Skin of body (tissue), 1 donor: ENCODE measurements at regions not wholly inside any gene's neighbourhood (a gene's known extent, or its start where the extent isn't known, plus 50 kb on each side); places are given as distances from the start of the nearest gene placed in this dataset.

Source experiments
- DNase-seq: peaks from one replicate; lab custom pipeline; 2025; lab: John Stamatoyannopoulos, UW

- DNase-seq = no peak
Observed at GRCh38 chr1:209059376-209059775, 524.1 kb upstream of the CAMK1G start.

GRCh38 chr1:209059981-209060380, 523.5 kb upstream of the CAMK1G start:
- DNase-seq = no peak

GRCh38 chr1:209062081-209062620, 521.4 kb upstream of the CAMK1G start:
- DNase-seq = no peak

GRCh38 chr1:209062863-209063262, 520.7 kb upstream of the CAMK1G start:
- no peak for DNase-seq

- DNase-seq = no peak
Observed at GRCh38 chr1:209063767-209064659, 519.5 kb upstream of the CAMK1G start.

GRCh38 chr1:209064850-209065706, 518.4 kb upstream of the CAMK1G start:
- no peak for DNase-seq

GRCh38 chr1:209072481-209072880, 511.0 kb upstream of the CAMK1G start:
- DNase-seq = no peak

GRCh38 chr1:209073879-209074278, 509.6 kb upstream of the CAMK1G start:
- no peak for DNase-seq

GRCh38 chr1:209074575-209075250, 508.8 kb upstream of the CAMK1G start:
- DNase-seq = no peak

GRCh38 chr1:209076688-209077087, 506.8 kb upstream of the CAMK1G start:
- no peak for DNase-seq

GRCh38 chr1:209080170-209080781, 503.2 kb upstream of the CAMK1G start:
- no peak for DNase-seq

GRCh38 chr1:209086486-209087192, 496.9 kb upstream of the CAMK1G start:
- no peak for DNase-seq

GRCh38 chr1:209094384-209094783, 489.1 kb upstream of the CAMK1G start:
- DNase-seq = no peak

- no peak for DNase-seq
Observed at GRCh38 chr1:209095627-209096595, 487.6 kb upstream of the CAMK1G start.

- DNase-seq = no peak
Observed at GRCh38 chr1:209100460-209100859, 483.1 kb upstream of the CAMK1G start.

- no peak for DNase-seq
Observed at GRCh38 chr1:209101106-209101505, 482.4 kb upstream of the CAMK1G start.

GRCh38 chr1:209102120-209102519, 481.4 kb upstream of the CAMK1G start:
- no peak for DNase-seq

GRCh38 chr1:209102531-209102930, 481.0 kb upstream of the CAMK1G start:
- peak; percentile 23 for DNase-seq

GRCh38 chr1:209103092-209103491, 480.4 kb upstream of the CAMK1G start:
- DNase-seq = peak; percentile 26
